OCI-LY1 (cell line): ENCODE measurements at regions not wholly inside any gene's neighbourhood (a gene's known extent, or its start where the extent isn't known, plus 50 kb on each side); places are given as distances from the start of the nearest gene placed in this dataset.

Experiments
- CTCF ChIP-seq: fragments of 200-600 bp; sonication (generic), shearing (Covaris generic); IDR thresholded peaks from 2 replicates; pipeline ENCODE4 v1.5.1; 2017; ENCODE audit warnings: mild to moderate bottlenecking, antibody characterized with exemption, low read length, moderate library complexity, mixed read lengths
- EZH2 ChIP-seq: fragments of 200-600 bp; sonication (generic), shearing (Covaris generic); IDR thresholded peaks from 2 replicates; pipeline ENCODE4 v1.8.0; 2017; ENCODE audit warnings: borderline replicate concordance, mixed run types, mild to moderate bottlenecking, antibody characterized with exemption, low read length, moderate library complexity, mixed read lengths

GRCh38 chr18:2240311-2240705 lies 331.0 kb downstream of the METTL4 start:
- TF ChIP-seq CTCF (no peak), EZH2 (no peak)
